Neural cell (in vitro differentiated cells): ENCODE measurements at regions not wholly inside any gene's neighbourhood (a gene's known extent, or its start where the extent isn't known, plus 50 kb on each side); places are given as distances from the start of the nearest gene placed in this dataset.

Experiments used
- H2AFZ ChIP-seq: fragments of 200-600, 300-800 bp; sonication (generic), shearing (Covaris generic); 2 replicates; pipeline ENCODE4 v1.6.0; 2014; ENCODE audit warnings: low read depth, mild to moderate bottlenecking, antibody characterized with exemption, low read length, moderate library complexity
- H3F3A ChIP-seq: fragments of 200-600 bp; shearing (Covaris generic); 2 replicates; pipeline ENCODE4 v1.6.1; 2016; ENCODE audit warnings: mild to moderate bottlenecking, moderate library complexity, mixed read lengths, antibody characterized with exemption, low read length; ENCODE audit not compliant: insufficient read depth, poor library complexity, severe bottlenecking
- H3K27ac ChIP-seq: fragments of 200-600, 300-800 bp; sonication (generic), shearing (Covaris generic); 2 replicates; pipeline ENCODE4 v1.5.1; 2014; ENCODE audit warnings: mild to moderate bottlenecking, low read length, moderate library complexity
- H3K27me3 ChIP-seq: fragments of 300-800, 200-600 bp; sonication (generic), shearing (Covaris generic); 2 replicates; pipeline ENCODE4 v1.6.0; 2014; ENCODE audit warnings: mild to moderate bottlenecking, low read depth, low read length, moderate library complexity; ENCODE audit not compliant: insufficient read depth
- H3K36me3 ChIP-seq: fragments of 300-800, 200-600 bp; sonication (generic), shearing (Covaris generic); 2 replicates; pipeline ENCODE4 v1.5.1; 2014; ENCODE audit warnings: mild to moderate bottlenecking, antibody characterized with exemption, low read length, moderate library complexity; ENCODE audit not compliant: insufficient read depth
- H3K4me2 ChIP-seq: fragments of 300-800, 200-600 bp; sonication (generic), shearing (Covaris generic); 2 replicates; pipeline ENCODE4 v1.6.0; 2014; ENCODE audit warnings: mild to moderate bottlenecking, low read length
- H3K4me3 ChIP-seq: fragments of 300-800, 200-600 bp; sonication (generic), shearing (Covaris generic); 2 replicates; pipeline ENCODE4 v1.5.1; 2014; ENCODE audit warnings: mild to moderate bottlenecking, low read length, moderate library complexity
- H3K79me2 ChIP-seq: fragments of 200-600 bp; shearing (Covaris generic); replicated peaks from 2 replicates; pipeline ENCODE4 v1.6.0; 2014; ENCODE audit warnings: mild to moderate bottlenecking, low read length, moderate library complexity; ENCODE audit not compliant: insufficient read depth
- H3K9ac ChIP-seq: fragments of 300-800, 200-600 bp; sonication (generic), shearing (Covaris generic); 2 replicates; pipeline ENCODE4 v1.6.1; 2016; ENCODE audit warnings: mild to moderate bottlenecking, low read length, mixed read lengths
- H3K9me2 ChIP-seq: fragments of 200-600 bp; shearing (Covaris generic); 2 replicates; pipeline ENCODE4 v1.6.1; 2016; ENCODE audit warnings: mild to moderate bottlenecking, low read length, mixed read lengths; ENCODE audit not compliant: insufficient read depth
- H3K9me3 ChIP-seq: fragments of 200-600, 300-800 bp; sonication (generic), shearing (Covaris generic); 2 replicates; pipeline ENCODE4 v1.6.1; 2016; ENCODE audit warnings: mild to moderate bottlenecking, mixed run types, low read length, moderate library complexity, mixed read lengths
- H4K20me1 ChIP-seq: fragments of 200-600 bp; shearing (Covaris generic); 2 replicates; pipeline ENCODE4 v1.6.1; 2016; ENCODE audit warnings: mild to moderate bottlenecking, mixed run types; ENCODE audit not compliant: insufficient read depth
- EP300 ChIP-seq: fragments of 450-650 bp; conservative IDR thresholded peaks from 2 replicates; pipeline ENCODE4 v1.6.1; 2014; ENCODE audit warnings: antibody characterized with exemption, mild to moderate bottlenecking, moderate library complexity; ENCODE audit not compliant: poor library complexity, severe bottlenecking
- EZH2 ChIP-seq: fragments of 200-600, 300-800 bp; shearing (Covaris generic), sonication (generic); IDR thresholded peaks from 2 replicates; pipeline ENCODE4 v1.6.1; 2014; ENCODE audit warnings: antibody characterized with exemption, low read length, borderline replicate concordance, mild to moderate bottlenecking; ENCODE audit not compliant: insufficient read depth, poor library complexity, severe bottlenecking
- MXI1 ChIP-seq: fragments of 450-650 bp; conservative IDR thresholded peaks from 2 replicates; pipeline ENCODE4 v1.6.1; 2014; ENCODE audit warnings: antibody characterized with exemption, mild to moderate bottlenecking; ENCODE audit not compliant: poor library complexity, severe bottlenecking
- POLR2AphosphoS5 ChIP-seq: IDR thresholded peaks from 2 replicates; pipeline ENCODE4 v1.6.1; 2012
- RAD21 ChIP-seq: fragments of 450-650 bp; conservative IDR thresholded peaks from 2 replicates; pipeline ENCODE4 v1.6.1; 2014; ENCODE audit warnings: antibody characterized with exemption, mild to moderate bottlenecking, moderate library complexity
- REST ChIP-seq: IDR thresholded peaks from 2 replicates; pipeline ENCODE4 v1.6.1; 2012; ENCODE audit warnings: borderline replicate concordance
- SMC3 ChIP-seq: fragments of 450-650 bp; conservative IDR thresholded peaks from 2 replicates; pipeline ENCODE4 v1.6.1; 2014; ENCODE audit warnings: antibody characterized with exemption, mild to moderate bottlenecking, moderate library complexity; ENCODE audit not compliant: poor library complexity
- TAF1 ChIP-seq: IDR thresholded peaks from 2 replicates; pipeline ENCODE4 v1.6.1; 2012; ENCODE audit warnings: low read depth
- TF ChIP-seq, protein P1 (sequence below): fragments of 450-650 bp; IDR thresholded peaks from 2 replicates; pipeline ENCODE4 v1.5.1; 2014; ENCODE audit warnings: antibody characterized with exemption, mild to moderate bottlenecking, moderate library complexity; ENCODE audit not compliant: poor library complexity, severe bottlenecking

GRCh38 chr2:225223301-225223700, 176.2 kb upstream of the NYAP2 start:
- Histone ChIP-seq H3K27me3 (no peaks in the 10 kb centered on the region), H3K36me3 (no peaks in the 10 kb centered on the region), H3K4me2 (no peak overlapping the region), H3K79me2 (no peaks in the 10 kb centered on the region), H4K20me1 (no peaks in the 10 kb centered on the region), H3K27ac (no peak overlapping the region), H2AFZ (no peak overlapping the region), H3K9me2 (no peaks in the 10 kb centered on the region), H3F3A (no peaks in the 10 kb centered on the region), H3K9me3 (no peaks in the 10 kb centered on the region), H3K9ac (no peak overlapping the region), H3K4me3 (no peak overlapping the region)
- TF ChIP-seq RAD21, result no peak
- TF ChIP-seq EP300, result no peak

- no peak overlapping the region for H3K9ac ChIP-seq
These were observed 165.2 kb upstream of the DOCK10 start for GRCh38 chr2:225207471-225207870.

GRCh38 chr2:225207043-225207442, 164.8 kb upstream of the DOCK10 start:
- Histone ChIP-seq H3K9me3 (no peaks in the 10 kb centered on the region), H4K20me1 (no peaks in the 10 kb centered on the region), H3F3A (no peaks in the 10 kb centered on the region), H3K4me3 (no peak overlapping the region), H2AFZ (no peak overlapping the region), H3K9ac (no peak overlapping the region), H3K36me3 (no peaks in the 10 kb centered on the region), H3K79me2 (no peaks in the 10 kb centered on the region), H3K27me3 (no peaks in the 10 kb centered on the region), H3K4me2 (no peak overlapping the region), H3K27ac (no peak overlapping the region), H3K9me2 (no peaks in the 10 kb centered on the region)
- no peak for TF ChIP-seq EP300
- TF ChIP-seq TAF1, result no peak
- no peak for TF ChIP-seq MXI1
- no peak for TF ChIP-seq EZH2
- TF ChIP-seq, protein P1, sequence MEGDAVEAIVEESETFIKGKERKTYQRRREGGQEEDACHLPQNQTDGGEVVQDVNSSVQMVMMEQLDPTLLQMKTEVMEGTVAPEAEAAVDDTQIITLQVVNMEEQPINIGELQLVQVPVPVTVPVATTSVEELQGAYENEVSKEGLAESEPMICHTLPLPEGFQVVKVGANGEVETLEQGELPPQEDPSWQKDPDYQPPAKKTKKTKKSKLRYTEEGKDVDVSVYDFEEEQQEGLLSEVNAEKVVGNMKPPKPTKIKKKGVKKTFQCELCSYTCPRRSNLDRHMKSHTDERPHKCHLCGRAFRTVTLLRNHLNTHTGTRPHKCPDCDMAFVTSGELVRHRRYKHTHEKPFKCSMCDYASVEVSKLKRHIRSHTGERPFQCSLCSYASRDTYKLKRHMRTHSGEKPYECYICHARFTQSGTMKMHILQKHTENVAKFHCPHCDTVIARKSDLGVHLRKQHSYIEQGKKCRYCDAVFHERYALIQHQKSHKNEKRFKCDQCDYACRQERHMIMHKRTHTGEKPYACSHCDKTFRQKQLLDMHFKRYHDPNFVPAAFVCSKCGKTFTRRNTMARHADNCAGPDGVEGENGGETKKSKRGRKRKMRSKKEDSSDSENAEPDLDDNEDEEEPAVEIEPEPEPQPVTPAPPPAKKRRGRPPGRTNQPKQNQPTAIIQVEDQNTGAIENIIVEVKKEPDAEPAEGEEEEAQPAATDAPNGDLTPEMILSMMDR, result no peak
- TF ChIP-seq RAD21, result no peak
- no peak for TF ChIP-seq SMC3
- no peak for TF ChIP-seq REST
- no peak for TF ChIP-seq POLR2AphosphoS5

More at GRCh38 chr2:225207471-225207870, 165.2 kb upstream of the DOCK10 start:
- no peaks in the 10 kb centered on the region for H3K79me2 ChIP-seq
- no peak overlapping the region for H2AFZ ChIP-seq
- H3F3A ChIP-seq, result no peaks in the 10 kb centered on the region
- no peak overlapping the region for H3K4me3 ChIP-seq
- no peaks in the 10 kb centered on the region for H3K36me3 ChIP-seq
- TF ChIP-seq TAF1, result no peak
- TF ChIP-seq POLR2AphosphoS5, result no peak
- H3K9me2 ChIP-seq, result no peaks in the 10 kb centered on the region
- no peak overlapping the region for H3K4me2 ChIP-seq
- no peaks in the 10 kb centered on the region for H3K9me3 ChIP-seq
- H4K20me1 ChIP-seq, result no peaks in the 10 kb centered on the region
- H3K27ac ChIP-seq, result no peak overlapping the region
- no peaks in the 10 kb centered on the region for H3K27me3 ChIP-seq
